Stimulated activated CD4-positive, alpha-beta T cell treated with anti-CD3 and anti-CD28 coated beads, TNF-alpha, amount 100 ng/mL, for 4 hours (primary cell): ENCODE measurements at regions not wholly inside any gene's neighbourhood (a gene's known extent, or its start where the extent isn't known, plus 50 kb on each side); places are given as distances from the start of the nearest gene placed in this dataset.

Experiments used
- DNase-seq, 3 experiments: peaks; one replicate each; pipeline ENCODE4 v3.0.0-alpha.2; 2020; ENCODE audit warnings: low read depth in 3 of 3

GRCh38 chr12:93154753-93155480 lies 222.8 kb upstream of the NUDT4 start:
- DNase-seq = no peak

- DNase-seq = no peak
These were observed 221.5 kb upstream of the NUDT4 start for GRCh38 chr12:93156086-93156716.

GRCh38 chr12:93157279-93157678 lies 220.4 kb upstream of the NUDT4 start:
- DNase-seq = no peak

GRCh38 chr12:93158065-93158843 lies 219.5 kb upstream of the NUDT4 start:
- DNase-seq = no peak

- DNase-seq = no peak
These were observed 214.3 kb upstream of the NUDT4 start for GRCh38 chr12:93163260-93164036.

GRCh38 chr12:93164103-93164880 lies 213.4 kb upstream of the NUDT4 start:
- no peak for DNase-seq

GRCh38 chr12:93165384-93165932 lies 212.3 kb upstream of the NUDT4 start:
- no peak for DNase-seq

- no peak for DNase-seq
These were observed 211.0 kb upstream of the NUDT4 start for GRCh38 chr12:93166541-93167307.

- DNase-seq = no peak
These were observed 210.4 kb upstream of the NUDT4 start for GRCh38 chr12:93167331-93167730.

- no peak for DNase-seq
These were observed 209.8 kb upstream of the NUDT4 start for GRCh38 chr12:93167841-93168492.

- DNase-seq = no peak
These were observed 209.0 kb upstream of the NUDT4 start for GRCh38 chr12:93168751-93169150.

- DNase-seq = no peak
These were observed 208.2 kb upstream of the NUDT4 start for GRCh38 chr12:93169536-93169935.

GRCh38 chr12:93170928-93171327 lies 206.8 kb upstream of the NUDT4 start:
- no peak for DNase-seq

- DNase-seq = no peak
These were observed 204.4 kb upstream of the NUDT4 start for GRCh38 chr12:93173178-93173957.

- no peak for DNase-seq
These were observed 203.7 kb upstream of the NUDT4 start for GRCh38 chr12:93174048-93174447.

- DNase-seq = no peak
These were observed 203.3 kb upstream of the NUDT4 start for GRCh38 chr12:93174473-93174872.

GRCh38 chr12:93176165-93176564 lies 201.6 kb upstream of the NUDT4 start:
- no peak for DNase-seq

GRCh38 chr12:93176610-93177126 lies 201.1 kb upstream of the NUDT4 start:
- DNase-seq = no peak
